ENCODE measurements at regions not wholly inside any gene's neighbourhood (a gene's known extent, or its start where the extent isn't known, plus 50 kb on each side); places are given as distances from the start of the nearest gene placed in this dataset.
"Not testable (repeated sequence)": the region's sequence is repeated elsewhere in the genome, so short reads cannot be mapped to it uniquely, and the experiment has no call there.

GRCh38 chr5:174931033-174931432 is 206.7 kb downstream of the MSX2 start:
- H3K36me3 ChIP-seq (ENCODE audit: control insufficient read depth, insufficient read depth, low read length); DNase-seq; H3K23ac ChIP-seq (ENCODE audit: low read depth, low read length); H3K79me1 ChIP-seq (ENCODE audit: low read depth in 1 of 2, low read length in 2 of 2); dilution Hi-C loops (cut with HindIII; ENCODE audit: low sequenced_read_pairs, unreplicated experiment); H3K27me3 ChIP-seq (ENCODE audit: control insufficient read depth, insufficient read depth, low read length); H4K91ac ChIP-seq (ENCODE audit: insufficient read depth, low read depth, low read length); BruUV-seq (replicated peaks); H3K9ac ChIP-seq (ENCODE audit: low read depth, low read length); H3K4ac ChIP-seq (ENCODE audit: low read depth, low read length); H2BK5ac ChIP-seq (ENCODE audit: low read depth, low read length, poor library complexity, severe bottlenecking); H2AK9ac ChIP-seq (replicated peaks; ENCODE audit: low read depth, low read length, poor library complexity); H2AK5ac ChIP-seq (ENCODE audit: low read depth, low read length); H2BK15ac ChIP-seq (ENCODE audit: low read depth, low read length); H2AFZ ChIP-seq (replicated peaks; ENCODE audit: low read length, poor library complexity); H3K9me3 ChIP-seq (ENCODE audit: control insufficient read depth, insufficient read depth, low read length); H4K8ac ChIP-seq (ENCODE audit: low read depth in 2 of 2, low read length in 2 of 2); H3K9me1 ChIP-seq (ENCODE audit: insufficient read depth, low read length); H3K4me2 ChIP-seq (ENCODE audit: low read depth, low read length); POLR2A ChIA-PET (ENCODE audit: unreplicated experiment); H2BK20ac ChIP-seq (ENCODE audit: low read depth, low read length); H4K20me1 ChIP-seq (ENCODE audit: insufficient read depth, low read length); H3K56ac ChIP-seq (ENCODE audit: extremely low read depth, insufficient read depth, low read length); H3K14ac ChIP-seq (replicated peaks; ENCODE audit: low read depth, low read length); H4K5ac ChIP-seq (ENCODE audit: low read depth, low read length); H3K27ac ChIP-seq (ENCODE audit: insufficient read depth, low read length); H3K4me3 ChIP-seq (ENCODE audit: insufficient read depth, low read depth, low read length); ATAC-seq (ENCODE audit: low read depth); H2BK120ac ChIP-seq (ENCODE audit: low read depth, low read length); H3K4me1 ChIP-seq (ENCODE audit: control insufficient read depth, insufficient read depth, low read length); H3K18ac ChIP-seq (ENCODE audit: low read depth, low read length): not testable (repeated sequence)
- in situ Hi-C loops (cut with MboI; ENCODE audit: low sequenced_read_pairs) (loop anchor here (10.0 kb wide), 1 partner anchor 596 kb away; no protein-coding TSS in a partner anchor), intact Hi-C loops (cut with micrococcal nuclease) (loop anchor here (10.0 kb wide), 1 partner anchor 136 kb away; no protein-coding TSS in a partner anchor)
- CTCF ChIA-PET, result interaction anchor here (0.6 kb wide), 1 partner anchor 549 kb away, joined by 4 read pairs; no protein-coding TSS in a partner anchor
- no CpG with 5 or more reads among the region's 4 CpGs for WGBS, 2 experiments (ENCODE audit: extremely low coverage in 2 of 2, insufficient read length in 1 of 2)
